ENCODE measurements at regions not wholly inside any gene's neighbourhood (a gene's known extent, or its start where the extent isn't known, plus 50 kb on each side); places are given as distances from the start of the nearest gene placed in this dataset.

DNA sequence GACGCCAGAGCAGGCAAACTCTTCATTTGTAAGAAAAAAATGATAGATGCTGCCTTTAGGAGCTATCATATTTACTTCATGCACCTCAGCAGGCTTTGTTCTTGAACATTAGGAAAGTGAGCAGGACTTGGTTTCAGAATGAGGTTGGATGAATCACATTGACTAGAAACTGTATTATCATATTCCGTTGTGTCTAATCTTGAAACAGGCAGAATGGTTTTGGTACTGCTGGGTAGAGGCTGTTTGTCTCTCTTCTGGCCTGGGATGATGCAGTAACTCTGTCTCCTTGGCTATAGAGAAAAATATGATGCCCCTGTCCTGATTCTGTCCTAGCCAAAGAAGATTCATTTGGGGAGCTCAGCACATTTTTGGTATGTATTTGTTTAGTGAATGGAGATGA lies 344.2 kb upstream of the GRM7 start:
- TF ChIP-seq PPARA (CRISPR knock-in tag; IDR thresholded peaks at IDR 0.05; ENCODE audit: borderline replicate concordance) = no peak
- no peak for TF ChIP-seq RARB (CRISPR knock-in tag; IDR thresholded peaks at IDR 0.05)
- no peak for TF ChIP-seq ZNF8 (CRISPR knock-in tag; IDR thresholded peaks at IDR 0.05)

DNA sequence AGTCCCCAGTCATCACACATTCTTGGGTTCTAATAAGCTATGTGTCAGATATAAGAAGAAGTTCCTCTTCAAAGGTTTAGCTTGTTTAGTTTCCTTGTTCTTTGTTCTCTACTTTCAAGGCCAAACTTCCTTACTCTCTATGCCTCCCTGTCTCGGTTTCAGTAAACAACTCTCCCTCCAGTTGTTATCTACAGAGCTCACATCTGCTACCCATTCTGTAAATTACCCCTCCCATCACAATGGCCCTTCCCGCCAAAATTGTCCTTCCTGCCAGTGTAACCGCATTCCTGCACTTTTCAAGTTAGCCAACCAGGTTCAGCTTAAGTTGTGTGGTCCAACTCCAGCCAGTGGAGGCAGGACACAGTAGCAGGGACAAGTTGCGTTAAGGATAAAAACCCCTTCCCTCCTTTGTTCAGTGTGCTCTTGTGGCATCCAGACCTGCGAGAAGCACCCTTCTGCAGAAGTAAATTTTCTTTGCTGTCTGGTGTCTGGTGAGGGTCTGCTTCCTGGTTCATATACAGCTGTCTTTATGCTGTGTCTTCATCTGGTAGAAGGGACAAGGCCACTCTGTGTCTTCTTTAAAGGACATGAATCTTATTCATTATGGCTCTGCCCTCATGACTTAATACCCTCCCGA lies 342.1 kb upstream of the GRM7 start:
- ATAC-seq = no peak

More for the DNA sequence above, 344.2 kb upstream of the GRM7 start:
- no peak for ATAC-seq

DNA sequence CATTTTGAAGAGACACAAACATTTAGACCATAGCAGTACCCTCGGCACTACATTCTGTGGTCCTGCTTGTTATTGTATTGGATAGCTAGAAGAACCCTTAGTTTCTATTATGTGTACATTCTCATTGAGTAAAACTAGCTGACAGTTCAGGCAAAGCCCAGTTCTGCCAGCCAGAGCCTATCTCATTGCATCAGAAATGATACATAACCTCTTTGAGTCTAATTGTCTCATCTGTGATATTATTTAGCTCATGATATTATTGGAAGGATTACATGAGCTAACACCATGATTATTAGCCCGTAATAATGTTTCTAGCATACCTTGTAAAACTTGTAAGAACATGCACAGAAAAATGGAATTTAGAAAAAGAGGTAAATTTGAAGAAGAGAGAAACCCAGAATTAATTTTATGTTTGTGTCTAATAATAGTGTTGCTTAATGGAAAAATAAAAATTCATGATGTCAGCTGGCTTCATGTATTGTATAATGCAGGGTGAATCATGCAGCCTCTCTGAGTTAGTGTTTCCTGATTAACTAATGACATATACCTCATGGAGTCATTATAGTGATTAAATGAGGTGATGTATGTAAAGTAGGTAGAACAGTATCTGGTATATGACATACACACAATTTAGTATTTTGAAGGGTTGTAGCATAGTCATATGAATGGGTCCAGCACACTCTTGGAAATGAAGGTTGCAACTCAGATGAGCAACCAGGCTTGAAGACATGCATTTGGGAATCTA lies 339.4 kb upstream of the GRM7 start:
- no peak for ATAC-seq
- TF ChIP-seq GLIS3 (CRISPR knock-in tag; IDR thresholded peaks at IDR 0.05) = no peak

More for the DNA sequence above, 342.1 kb upstream of the GRM7 start:
- TF ChIP-seq RARB (CRISPR knock-in tag; IDR thresholded peaks at IDR 0.05) (no peak), ZC3H10 (CRISPR knock-in tag; IDR thresholded peaks at IDR 0.05) (no peak), TSHZ2 (CRISPR knock-in tag; IDR thresholded peaks at IDR 0.05) (no peak), ISL1 (CRISPR knock-in tag; IDR thresholded peaks at IDR 0.05) (no peak), CSDC2 (CRISPR knock-in tag; IDR thresholded peaks at IDR 0.05) (no peak), CREB5 (CRISPR knock-in tag; IDR thresholded peaks at IDR 0.05; ENCODE audit: low read depth) (no peak), ZNF8 (CRISPR knock-in tag; IDR thresholded peaks at IDR 0.05) (no peak), ZFP3 (CRISPR knock-in tag; IDR thresholded peaks at IDR 0.05) (no peak), BACH2 (CRISPR knock-in tag; IDR thresholded peaks at IDR 0.05; ENCODE audit: borderline replicate concordance) (no peak)
- TF ChIP-seq, protein P1, sequence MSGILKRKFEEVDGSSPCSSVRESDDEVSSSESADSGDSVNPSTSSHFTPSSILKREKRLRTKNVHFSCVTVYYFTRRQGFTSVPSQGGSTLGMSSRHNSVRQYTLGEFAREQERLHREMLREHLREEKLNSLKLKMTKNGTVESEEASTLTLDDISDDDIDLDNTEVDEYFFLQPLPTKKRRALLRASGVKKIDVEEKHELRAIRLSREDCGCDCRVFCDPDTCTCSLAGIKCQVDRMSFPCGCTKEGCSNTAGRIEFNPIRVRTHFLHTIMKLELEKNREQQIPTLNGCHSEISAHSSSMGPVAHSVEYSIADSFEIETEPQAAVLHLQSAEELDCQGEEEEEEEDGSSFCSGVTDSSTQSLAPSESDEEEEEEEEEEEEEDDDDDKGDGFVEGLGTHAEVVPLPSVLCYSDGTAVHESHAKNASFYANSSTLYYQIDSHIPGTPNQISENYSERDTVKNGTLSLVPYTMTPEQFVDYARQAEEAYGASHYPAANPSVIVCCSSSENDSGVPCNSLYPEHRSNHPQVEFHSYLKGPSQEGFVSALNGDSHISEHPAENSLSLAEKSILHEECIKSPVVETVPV (CRISPR knock-in tag; IDR thresholded peaks at IDR 0.05) = no peak

- ATAC-seq = no peak
- TF ChIP-seq ESRRG (CRISPR knock-in tag; IDR thresholded peaks at IDR 0.05) (no peak), ZFP30 (CRISPR knock-in tag; IDR thresholded peaks at IDR 0.05) (no peak), CREB5 (CRISPR knock-in tag; IDR thresholded peaks at IDR 0.05; ENCODE audit: low read depth) (no peak)
Observed at GRCh38 chr3:6522191-6522590, 338.7 kb upstream of the GRM7 start.

DNA sequence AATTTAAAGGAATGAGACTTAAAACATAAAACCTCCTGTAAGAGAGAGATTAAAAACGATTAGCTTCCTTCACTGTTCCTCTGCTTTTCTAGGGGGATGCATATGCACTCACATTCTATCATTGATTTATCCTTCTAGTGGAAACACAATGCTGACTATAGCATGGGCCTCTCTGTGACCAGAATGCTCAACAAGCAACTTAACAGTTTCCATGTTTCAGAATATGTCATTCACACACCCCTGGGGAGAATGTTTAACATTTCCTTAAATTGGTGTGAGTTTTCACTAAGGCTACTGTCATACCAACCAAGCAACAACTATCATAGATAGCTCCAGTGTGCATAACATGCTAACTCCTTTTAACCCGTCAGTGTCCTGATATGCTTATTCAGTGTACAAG lies 337.9 kb upstream of the GRM7 start:
- ATAC-seq = no peak
- TF ChIP-seq, protein P2, sequence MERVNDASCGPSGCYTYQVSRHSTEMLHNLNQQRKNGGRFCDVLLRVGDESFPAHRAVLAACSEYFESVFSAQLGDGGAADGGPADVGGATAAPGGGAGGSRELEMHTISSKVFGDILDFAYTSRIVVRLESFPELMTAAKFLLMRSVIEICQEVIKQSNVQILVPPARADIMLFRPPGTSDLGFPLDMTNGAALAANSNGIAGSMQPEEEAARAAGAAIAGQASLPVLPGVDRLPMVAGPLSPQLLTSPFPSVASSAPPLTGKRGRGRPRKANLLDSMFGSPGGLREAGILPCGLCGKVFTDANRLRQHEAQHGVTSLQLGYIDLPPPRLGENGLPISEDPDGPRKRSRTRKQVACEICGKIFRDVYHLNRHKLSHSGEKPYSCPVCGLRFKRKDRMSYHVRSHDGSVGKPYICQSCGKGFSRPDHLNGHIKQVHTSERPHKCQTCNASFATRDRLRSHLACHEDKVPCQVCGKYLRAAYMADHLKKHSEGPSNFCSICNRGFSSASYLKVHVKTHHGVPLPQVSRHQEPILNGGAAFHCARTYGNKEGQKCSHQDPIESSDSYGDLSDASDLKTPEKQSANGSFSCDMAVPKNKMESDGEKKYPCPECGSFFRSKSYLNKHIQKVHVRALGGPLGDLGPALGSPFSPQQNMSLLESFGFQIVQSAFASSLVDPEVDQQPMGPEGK (CRISPR knock-in tag; IDR thresholded peaks at IDR 0.05; ENCODE audit: borderline replicate concordance) = no peak
- TF ChIP-seq, protein P1 (CRISPR knock-in tag; IDR thresholded peaks at IDR 0.05) = no peak
- TF ChIP-seq ISL1 (CRISPR knock-in tag; IDR thresholded peaks at IDR 0.05) (no peak), CREB5 (CRISPR knock-in tag; IDR thresholded peaks at IDR 0.05; ENCODE audit: low read depth) (no peak), ZC3H10 (CRISPR knock-in tag; IDR thresholded peaks at IDR 0.05) (no peak), TCF4 (CRISPR knock-in tag; IDR thresholded peaks at IDR 0.05; ENCODE audit: borderline replicate concordance) (no peak), ARNTL (CRISPR knock-in tag; IDR thresholded peaks at IDR 0.05; ENCODE audit: borderline replicate concordance, low read depth) (no peak), ZNF565 (CRISPR knock-in tag; conservative IDR thresholded peaks at IDR 0.05; ENCODE audit: low read depth) (no peak), PPARA (CRISPR knock-in tag; IDR thresholded peaks at IDR 0.05; ENCODE audit: borderline replicate concordance) (no peak)
